GM23248 (cell line): ENCODE measurements at regions not wholly inside any gene's neighbourhood (a gene's known extent, or its start where the extent isn't known, plus 50 kb on each side); places are given as distances from the start of the nearest gene placed in this dataset.

Experiments
- EZH2 ChIP-seq: fragments of 200-600 bp; sonication (generic); IDR thresholded peaks from 2 replicates; pipeline ENCODE4 v1.6.1; 2018; ENCODE audit warnings: antibody characterized with exemption, mild to moderate bottlenecking; ENCODE audit not compliant: insufficient read depth, poor library complexity, severe bottlenecking
- EZH2phosphoT487 ChIP-seq: fragments of 200-600 bp; sonication (generic); IDR thresholded peaks from 2 replicates; pipeline ENCODE4 v1.6.1; 2018; ENCODE audit warnings: antibody characterized with exemption, moderate library complexity, mild to moderate bottlenecking, low read depth; ENCODE audit not compliant: insufficient read depth

GRCh38 chr20:12928358-12928754 lies 80.4 kb upstream of the SPTLC3 start:
- TF ChIP-seq EZH2 (no peak), EZH2phosphoT487 (no peak)
